Prostate gland (tissue), 2 donors: ENCODE measurements at regions not wholly inside any gene's neighbourhood (a gene's known extent, or its start where the extent isn't known, plus 50 kb on each side); places are given as distances from the start of the nearest gene placed in this dataset.

Experiments
- DNase-seq: peaks from one replicate; pipeline ENCODE4 v3.0.0-alpha.2; 2019; ENCODE audit warnings: low spot score
- H3K27ac ChIP-seq, 2 donors: fragments of 200-600 bp; sonication (generic); 2 replicates each; pipeline ENCODE4 v1.5.1; 2017 to 2019
- H3K27me3 ChIP-seq: fragments of 200-600 bp; sonication (generic); replicated peaks from 2 replicates; pipeline ENCODE4 v1.5.1; 2019; ENCODE audit not compliant: insufficient read depth
- H3K36me3 ChIP-seq, 2 donors: fragments of 200-600 bp; sonication (generic); 1 replicate in 1 of 2; 2 replicates in 1 of 2; pipeline versions ENCODE4 v1.5.1 to v1.8.1; 2017 to 2019
- H3K4me1 ChIP-seq: fragments of 200-600 bp; sonication (generic); replicated peaks from 2 replicates; pipeline ENCODE4 v1.5.1; 2019
- H3K4me3 ChIP-seq, 2 donors: fragments of 200-600 bp; sonication (generic); 2 replicates each; pipeline ENCODE4 v1.5.1; 2017 to 2019
- H3K9me3 ChIP-seq: fragments of 200-600 bp; sonication (generic); 2 replicates; pipeline ENCODE4 v1.5.1; 2017
- CTCF ChIP-seq, 4 experiments: fragments of 200-600 bp in 2 of 4; fragments of 450-650 bp in 2 of 4; sonication (generic) in 2 of 4; IDR thresholded peaks; 1 replicate in 3 of 4; 2 replicates in 1 of 4; pipeline ENCODE4 v1.5.1; 2016 to 2019; ENCODE audit warnings: antibody characterized with exemption in 4 of 4, mild to moderate bottlenecking in 2 of 4, moderate library complexity in 2 of 4
- POLR2A ChIP-seq: fragments of 450-650 bp; IDR thresholded peaks from one replicate; pipeline ENCODE4 v1.6.1; 2016; ENCODE audit warnings: antibody characterized with exemption, mild to moderate bottlenecking
- POLR2AphosphoS5 ChIP-seq: sonication (generic); formaldehyde crosslinking; IDR thresholded peaks from one replicate; pipeline ENCODE4 v1.6.1; 2017; ENCODE audit warnings: antibody characterized with exemption
- WGBS: methylation state at CpG from one replicate; pipeline ENCODE4 v1.1.5; 2018; 5-methylcytosine and 5-hydroxymethylcytosine counted together
- intact Hi-C: fragments of 100-400 bp; cut with DNase I; formaldehyde crosslinking; loops from one replicate; pipeline ENCODE4 v1.14.2; 2022

- Histone ChIP-seq H3K27me3 (no peaks in the 10 kb centered on the region), H3K4me3 (no peak overlapping the region), H3K4me1 (no peaks in the 10 kb centered on the region), H3K27ac (peak overlapping the region; percentile 3 to 10), H3K36me3 (no peaks in the 10 kb centered on the region), H3K9me3 (no peaks in the 10 kb centered on the region)
- intact Hi-C loops = no loop called here
- 9% methylated on average over 6 of the region's 6 CpGs for WGBS
- peak; percentile 65 for DNase-seq
- TF ChIP-seq POLR2AphosphoS5 (peak; percentile 47), POLR2A (no peak)
These were observed 111.4 kb upstream of the SLC1A3 start for GRCh38 chr5:36494841-36495601.

- Histone ChIP-seq H3K27ac (peak overlapping the region; percentile 3 to 10), H3K4me1 (no peaks in the 10 kb centered on the region), H3K4me3 (no peak overlapping the region), H3K36me3 (no peaks in the 10 kb centered on the region), H3K27me3 (no peaks in the 10 kb centered on the region), H3K9me3 (no peaks in the 10 kb centered on the region)
- WGBS = 48% methylated on average over 2 of the region's 2 CpGs
- TF ChIP-seq CTCF (IDR thresholded peaks at IDR 0.05) = no peak
- no peak for TF ChIP-seq POLR2AphosphoS5
- TF ChIP-seq POLR2A = no peak
- intact Hi-C loops = no loop called here
- no peak for DNase-seq
These were observed 110.8 kb upstream of the SLC1A3 start for GRCh38 chr5:36495611-36496010.

GRCh38 chr5:36496471-36496870 is 109.9 kb upstream of the SLC1A3 start:
- DNase-seq = no peak
- TF ChIP-seq POLR2A = no peak
- TF ChIP-seq CTCF (IDR thresholded peaks at IDR 0.05) = no peak
- TF ChIP-seq POLR2AphosphoS5 = no peak
- H3K36me3 ChIP-seq = no peaks in the 10 kb centered on the region
- intact Hi-C loops = no loop called here
- H3K27me3 ChIP-seq = no peaks in the 10 kb centered on the region
- no peaks in the 10 kb centered on the region for H3K9me3 ChIP-seq
- no peak overlapping the region for H3K27ac ChIP-seq
- WGBS = 69% methylated on average over 4 of the region's 4 CpGs
- no peaks in the 10 kb centered on the region for H3K4me1 ChIP-seq
- H3K4me3 ChIP-seq = no peak overlapping the region

- H3K9me3 ChIP-seq = no peaks in the 10 kb centered on the region
- peak; percentile 35 for DNase-seq
- no peaks in the 10 kb centered on the region for H3K27me3 ChIP-seq
- H3K4me3 ChIP-seq = no peak overlapping the region
- WGBS = 31% methylated on average over 6 of the region's 6 CpGs
- no peaks in the 10 kb centered on the region for H3K36me3 ChIP-seq
- intact Hi-C loops = loop anchor here (10.0 kb wide), 1 partner anchor 192 kb away; no protein-coding TSS in a partner anchor
- H3K27ac ChIP-seq = no peak overlapping the region
- no peaks in the 10 kb centered on the region for H3K4me1 ChIP-seq
- TF ChIP-seq CTCF (IDR thresholded peaks at IDR 0.05) (no peak), POLR2AphosphoS5 (peak; percentile 75)
These were observed 103.8 kb upstream of the SLC1A3 start for GRCh38 chr5:36502608-36503007.

GRCh38 chr5:36505021-36505420 is 101.4 kb upstream of the SLC1A3 start:
- Histone ChIP-seq H3K4me1 (no peaks in the 10 kb centered on the region), H3K36me3 (no peaks in the 10 kb centered on the region), H3K27ac (no peak overlapping the region), H3K9me3 (no peaks in the 10 kb centered on the region), H3K4me3 (no peak overlapping the region), H3K27me3 (no peaks in the 10 kb centered on the region)
- no peak for DNase-seq
- intact Hi-C loops = loop anchor here (10.0 kb wide), 1 partner anchor 190 kb away; no protein-coding TSS in a partner anchor
- TF ChIP-seq POLR2A = no peak
- TF ChIP-seq POLR2AphosphoS5 = no peak
- no peak for TF ChIP-seq CTCF (IDR thresholded peaks at IDR 0.05)
